HG03571 (cell line): ENCODE measurements at regions not wholly inside any gene's neighbourhood (a gene's known extent, or its start where the extent isn't known, plus 50 kb on each side); places are given as distances from the start of the nearest gene placed in this dataset.

ENCODE experiments used
- ATAC-seq: cut with Tn5 transposase; IDR thresholded peaks from one replicate; pipeline ENCODE4 v1.9.1; 2021; ENCODE audit not compliant: unreplicated experiment

GRCh38 chr5:163387589-163388343, 49.6 kb upstream of the CCNG1 start:
- ATAC-seq: no peak
